ENCODE measurements at regions not wholly inside any gene's neighbourhood (a gene's known extent, or its start where the extent isn't known, plus 50 kb on each side); places are given as distances from the start of the nearest gene placed in this dataset.
"Not testable (repeated sequence)": the region's sequence is repeated elsewhere in the genome, so short reads cannot be mapped to it uniquely, and the experiment has no call there.

GRCh38 chr9:118670011-118670953, 699.0 kb downstream of the BRINP1 start:
- no peak for DNase-seq

DNA sequence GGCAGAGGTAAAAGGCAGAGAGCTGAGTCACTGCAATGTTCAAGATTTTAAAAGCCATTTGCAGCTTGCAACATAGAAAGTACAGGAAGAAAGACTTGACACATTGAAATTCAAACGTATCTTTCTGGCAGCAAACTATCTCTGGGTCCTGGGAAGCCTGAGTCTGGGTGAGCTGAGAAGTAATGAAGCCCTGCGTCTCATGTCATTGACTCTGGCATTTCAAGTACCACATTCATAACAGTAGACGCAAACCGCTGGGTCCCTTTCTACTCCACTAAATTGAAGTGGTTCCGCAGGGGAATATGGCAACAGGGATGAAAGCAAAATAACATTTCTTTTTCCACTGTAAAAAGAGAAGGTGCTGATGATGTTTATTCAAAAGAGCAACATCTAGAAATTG, 694.3 kb downstream of the BRINP1 start:
- DNase-seq: no peak

DNA sequence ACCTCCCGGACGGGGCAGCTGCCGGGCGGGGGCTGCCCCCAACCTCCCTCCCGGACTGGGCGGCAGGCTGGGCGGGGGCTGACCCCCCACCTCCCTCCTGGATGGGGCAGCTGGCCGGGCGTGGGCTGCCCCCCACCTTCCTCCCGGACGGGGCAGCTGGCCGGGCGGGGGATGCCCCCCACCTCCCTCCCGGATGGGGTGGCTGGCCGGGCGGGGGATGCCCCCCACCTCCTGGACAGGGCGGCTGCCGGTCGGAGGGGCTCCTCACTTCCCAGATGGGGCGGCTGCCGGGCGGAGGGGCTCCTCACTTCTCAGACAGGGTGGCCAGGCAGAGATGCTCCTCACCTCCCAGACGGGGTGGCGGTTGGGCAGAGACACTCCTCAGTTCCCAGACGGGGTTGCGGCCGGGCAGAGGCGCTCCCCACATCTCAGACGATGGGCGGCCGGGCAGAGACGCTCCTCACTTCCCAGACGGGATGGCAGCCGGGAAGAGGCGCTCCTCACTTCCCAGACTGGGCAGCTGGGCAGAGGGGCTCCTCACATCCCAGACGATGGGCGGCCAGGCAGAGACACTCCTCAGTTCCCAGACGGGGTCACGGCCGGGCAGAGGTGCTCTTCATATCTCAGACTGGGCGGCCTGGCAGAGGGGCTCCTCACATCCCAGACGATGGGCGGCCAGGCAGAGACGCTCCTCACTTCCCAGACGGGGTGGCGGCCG, 691.1 kb downstream of the BRINP1 start:
- not testable (repeated sequence) for DNase-seq

DNA sequence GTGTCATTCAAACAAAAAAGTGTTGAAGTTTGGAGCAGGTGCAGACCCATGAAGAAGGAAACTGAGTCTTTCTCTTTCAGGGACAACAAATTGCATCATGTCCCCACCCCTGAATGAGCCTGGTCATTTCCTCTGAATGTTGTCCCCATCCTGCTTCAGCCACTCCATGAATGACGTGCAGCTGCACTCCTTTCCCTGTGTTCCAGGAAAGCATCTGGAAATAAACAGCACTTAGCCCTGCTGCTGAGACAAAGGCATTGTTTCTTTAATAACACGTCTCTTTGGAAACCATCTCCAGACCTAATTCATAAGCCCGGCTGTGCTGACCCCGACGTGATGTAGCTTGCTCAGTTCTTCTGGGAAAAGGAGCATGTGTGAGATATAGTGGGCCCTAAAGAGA, 682.3 kb downstream of the BRINP1 start:
- no peak for DNase-seq

DNA sequence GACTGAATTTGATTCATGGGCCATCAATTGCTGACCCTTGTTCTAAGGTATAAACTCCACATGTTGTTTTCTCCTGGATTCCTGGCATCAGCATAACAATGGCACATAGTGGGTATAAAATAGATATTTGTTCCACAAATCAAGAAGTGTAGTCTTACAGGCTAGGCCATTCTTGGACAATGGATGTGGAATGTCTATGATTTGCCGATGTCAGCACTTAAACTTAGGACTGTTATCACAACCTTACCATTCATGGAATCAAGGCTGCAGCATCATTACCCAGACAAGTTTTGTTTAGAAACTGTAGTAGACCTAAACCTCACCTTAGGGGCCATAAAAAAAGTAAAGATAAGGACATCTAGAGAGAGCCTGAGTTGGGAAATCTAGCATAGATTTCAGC, 680.0 kb downstream of the BRINP1 start:
- no peak for DNase-seq

DNA sequence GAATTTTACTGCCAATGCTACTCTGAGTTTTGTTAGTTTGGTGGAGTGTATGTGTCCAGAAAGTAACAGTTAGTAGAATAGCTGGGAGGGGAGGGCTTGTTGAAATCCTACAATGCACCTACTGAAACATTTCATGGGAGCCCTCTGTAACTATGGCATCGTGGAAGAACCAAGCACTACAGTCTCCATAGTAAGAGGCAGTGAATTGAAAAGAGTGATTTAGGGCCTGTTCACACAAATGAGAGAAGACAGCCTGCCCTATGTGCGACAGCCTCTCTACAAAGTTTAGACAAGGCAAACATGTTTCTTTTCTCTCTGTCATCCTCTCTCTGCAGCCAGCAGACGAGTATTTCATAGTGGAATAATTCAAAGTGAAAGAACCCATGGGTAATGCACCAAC, 676.6 kb downstream of the BRINP1 start:
- DNase-seq: no peak

GRCh38 chr9:118693645-118694044, 675.6 kb downstream of the BRINP1 start:
- no peak for DNase-seq

DNA sequence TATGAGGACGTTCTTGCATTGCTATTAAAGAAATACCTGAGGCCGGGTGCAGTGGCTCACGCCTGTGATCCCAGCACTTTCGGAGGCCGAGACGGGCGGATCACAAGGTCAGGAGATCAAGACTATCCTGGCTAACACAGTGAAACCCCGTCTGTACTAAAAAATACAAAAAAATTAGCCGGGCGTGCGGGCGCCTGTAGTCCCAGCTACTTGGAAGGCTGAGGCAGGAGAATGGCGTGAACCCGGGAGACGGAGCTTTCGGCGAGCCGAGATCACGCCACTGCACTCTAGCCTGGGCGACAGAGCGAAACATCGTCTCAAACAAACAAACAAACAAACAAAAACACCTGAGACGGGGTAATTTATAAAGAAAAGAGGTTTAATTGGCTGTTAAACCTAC, 674.0 kb downstream of the BRINP1 start:
- DNase-seq: not testable (repeated sequence)

DNA sequence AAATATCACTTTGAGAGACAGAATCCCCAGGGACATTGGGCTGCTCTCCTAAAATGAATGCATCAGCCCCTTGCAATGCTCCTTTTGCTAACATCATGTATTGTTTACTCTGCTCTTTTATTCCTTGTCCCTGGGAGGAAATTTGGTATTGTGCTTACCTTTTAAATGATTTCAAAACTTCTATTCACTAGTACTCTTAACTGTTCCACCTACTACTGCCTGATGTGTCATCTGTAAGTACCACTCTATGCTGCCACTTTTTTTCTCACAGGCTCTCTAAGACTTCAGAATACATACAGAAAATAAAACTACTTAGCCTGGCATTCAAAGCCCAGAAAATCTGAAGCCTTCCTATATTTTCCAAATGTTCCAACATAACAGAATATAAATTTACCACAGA, 667.2 kb downstream of the BRINP1 start:
- no peak for DNase-seq

DNA sequence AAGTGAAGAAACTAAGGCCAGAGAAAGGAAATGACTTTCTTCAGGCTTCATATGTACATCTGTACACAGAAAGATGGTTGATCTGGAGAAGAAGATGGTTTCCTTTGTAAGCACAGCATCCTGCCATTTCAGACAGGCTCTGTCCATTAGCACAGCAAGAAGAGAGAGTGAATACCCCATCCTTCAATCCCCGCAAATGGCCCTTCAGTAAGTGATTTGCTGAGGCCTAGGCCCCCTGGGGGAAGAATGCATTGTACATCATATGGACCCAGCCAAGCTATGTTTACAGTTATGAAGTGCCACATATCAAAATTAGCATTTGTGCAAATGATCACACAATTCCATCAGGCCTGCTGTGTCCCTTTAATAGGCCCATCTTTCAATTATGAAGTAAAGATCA, 657.4 kb downstream of the BRINP1 start:
- DNase-seq: no peak

DNA sequence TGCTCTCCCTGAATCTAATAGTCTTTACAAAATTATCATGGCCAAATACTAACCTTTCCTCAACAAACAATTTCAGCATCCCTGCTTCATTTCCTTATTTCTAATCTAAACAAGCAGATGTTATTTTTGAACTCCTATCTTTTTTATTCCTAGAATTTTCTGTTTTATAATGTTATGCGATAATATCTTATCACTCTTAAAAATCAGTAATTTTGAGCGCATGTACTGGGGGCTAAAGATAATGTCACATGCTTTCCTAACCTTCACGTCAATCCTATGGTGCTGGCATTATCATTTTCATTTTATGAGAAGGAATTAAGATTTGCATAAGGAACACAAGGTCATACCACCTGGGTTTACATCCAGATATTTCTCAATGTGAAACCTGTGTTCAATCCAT, 648.0 kb downstream of the BRINP1 start:
- DNase-seq: no peak

GRCh38 chr9:118721923-118722322, 647.3 kb downstream of the BRINP1 start:
- no peak for DNase-seq

DNA sequence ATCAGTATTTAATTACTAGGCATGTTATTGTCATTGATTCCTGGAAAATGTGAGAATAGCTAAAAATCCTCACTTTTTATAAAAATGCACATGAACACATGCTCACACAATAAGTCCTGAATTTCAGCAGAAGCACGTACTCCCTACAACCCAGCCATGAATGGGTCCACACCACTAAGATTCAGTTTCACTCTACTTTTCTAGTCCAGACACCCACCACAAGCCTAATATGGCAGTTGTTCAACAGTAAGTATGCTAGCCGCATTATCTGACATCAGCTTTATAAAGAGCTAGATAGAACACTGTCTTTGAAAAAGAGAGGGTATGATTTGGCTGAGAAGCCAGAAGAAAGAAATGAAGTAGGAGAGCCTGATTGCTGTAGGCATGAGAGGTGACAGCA, 639.3 kb downstream of the BRINP1 start:
- DNase-seq: no peak

DNA sequence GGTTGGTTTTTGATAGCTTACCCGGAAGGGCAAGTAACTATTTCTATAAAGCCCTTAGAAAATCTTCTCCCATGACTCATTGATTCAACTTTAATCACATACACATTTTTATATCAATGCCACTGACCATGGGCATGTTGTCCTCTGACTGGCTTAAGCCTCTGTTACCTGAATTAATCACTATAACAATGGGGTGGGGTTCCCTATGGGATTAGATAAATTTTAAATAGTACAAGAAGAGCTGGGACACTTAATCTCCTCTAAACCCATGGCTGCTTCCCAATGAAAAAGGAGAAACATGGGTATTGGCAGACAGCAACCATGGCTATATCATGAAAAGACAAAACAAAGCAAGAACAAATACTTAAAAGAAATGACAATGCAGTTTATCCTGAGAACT, 636.2 kb downstream of the BRINP1 start:
- no peak for DNase-seq

DNA sequence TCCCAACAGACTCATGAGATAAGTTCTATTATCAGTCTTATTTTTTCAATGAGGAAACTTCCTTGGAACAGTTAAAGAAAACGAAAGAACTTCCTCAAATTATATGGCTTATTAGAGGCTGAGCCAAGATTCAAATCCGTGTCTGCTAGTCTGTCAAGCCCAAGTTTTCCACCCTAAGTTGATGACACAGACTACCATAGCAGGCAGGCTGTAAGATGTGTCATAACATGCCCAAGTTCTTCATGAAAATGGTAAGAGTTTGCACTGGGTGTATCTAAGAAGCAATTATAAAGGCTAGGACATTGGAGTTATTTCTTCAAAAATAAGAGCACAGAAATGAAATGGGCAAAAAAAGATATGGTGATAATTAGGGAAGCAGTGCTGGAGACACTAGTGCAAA, 634.5 kb downstream of the BRINP1 start:
- no peak for DNase-seq

DNA sequence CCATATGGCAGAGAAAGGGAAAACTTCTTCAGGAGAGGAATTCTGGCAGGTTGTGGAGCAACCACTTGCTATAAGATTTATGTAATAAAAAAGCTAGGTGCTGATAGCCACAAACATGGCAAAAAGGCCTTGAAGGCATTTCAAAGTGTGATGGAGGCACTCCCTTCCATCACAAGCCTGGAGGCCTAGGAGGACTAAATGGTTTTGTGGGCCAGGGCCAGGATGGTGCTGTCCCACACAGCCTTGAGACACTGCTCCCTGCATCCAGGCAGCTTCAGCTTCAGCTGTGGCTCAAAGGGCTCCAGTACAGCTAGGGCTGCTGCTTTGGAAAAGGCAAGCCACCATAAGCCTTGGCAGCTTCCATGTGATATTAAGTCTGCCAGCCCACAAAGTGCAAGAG, 632.8 kb downstream of the BRINP1 start:
- no peak for DNase-seq

- no peak for DNase-seq
Observed at GRCh38 chr9:118751077-118751847, 618.0 kb downstream of the BRINP1 start.

GRCh38 chr9:118751848-118752223, 617.4 kb downstream of the BRINP1 start:
- no peak for DNase-seq

DNA sequence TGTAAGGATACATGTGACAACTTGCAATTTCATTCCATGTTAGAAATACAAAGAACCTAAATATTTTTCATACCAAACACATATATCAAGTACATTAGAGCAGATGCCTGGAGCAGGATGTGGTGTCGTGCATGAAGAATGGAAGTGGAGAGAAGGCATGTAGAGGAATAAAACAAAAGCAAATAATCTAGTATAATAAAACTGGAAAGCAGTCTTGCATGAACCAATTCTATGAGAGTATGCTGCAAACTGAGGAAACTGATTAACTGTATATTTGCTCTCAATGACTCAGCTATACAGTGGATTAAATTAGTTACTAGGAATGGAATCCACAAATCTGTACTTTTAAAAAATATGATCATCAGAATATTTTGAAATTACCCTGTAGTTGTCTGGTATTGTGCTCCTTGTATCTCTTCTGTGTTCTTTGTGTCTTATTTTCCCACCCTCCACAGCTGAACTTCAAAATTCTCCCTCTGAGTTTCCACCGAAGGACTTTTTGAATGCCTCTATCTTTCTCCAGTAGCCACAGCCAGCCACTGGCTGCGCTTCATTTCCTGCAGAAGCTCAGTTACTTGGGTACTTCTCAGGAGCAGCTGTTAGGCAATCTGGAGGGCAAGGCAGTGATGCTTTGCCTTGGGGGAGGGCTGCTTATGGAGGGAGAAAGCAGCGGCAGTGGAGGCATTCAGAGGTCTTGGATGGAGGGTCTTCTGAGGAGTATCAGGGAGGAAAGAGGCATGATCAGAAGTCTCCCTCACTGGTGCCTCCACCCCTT, 608.0 kb downstream of the BRINP1 start:
- DNase-seq: no peak

DNA sequence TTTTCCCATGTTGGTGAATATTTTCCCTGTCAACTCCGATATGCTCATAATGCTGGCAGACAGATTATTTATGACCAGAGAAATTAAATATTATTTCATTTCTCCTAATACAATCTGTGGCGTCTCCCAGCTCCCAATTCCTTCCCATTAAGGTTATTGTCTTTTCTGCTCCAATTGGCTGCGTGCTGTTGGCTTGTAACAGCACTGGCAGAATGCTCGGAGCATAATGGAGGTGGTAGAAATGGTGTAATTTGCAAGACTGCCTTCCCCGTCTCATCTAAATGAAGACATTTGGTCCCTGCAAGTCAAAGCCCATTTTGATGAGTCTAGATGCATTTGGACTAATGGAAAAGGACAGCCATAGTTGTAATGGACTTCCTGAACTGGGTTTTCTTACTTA, 601.7 kb downstream of the BRINP1 start:
- no peak for DNase-seq

DNA sequence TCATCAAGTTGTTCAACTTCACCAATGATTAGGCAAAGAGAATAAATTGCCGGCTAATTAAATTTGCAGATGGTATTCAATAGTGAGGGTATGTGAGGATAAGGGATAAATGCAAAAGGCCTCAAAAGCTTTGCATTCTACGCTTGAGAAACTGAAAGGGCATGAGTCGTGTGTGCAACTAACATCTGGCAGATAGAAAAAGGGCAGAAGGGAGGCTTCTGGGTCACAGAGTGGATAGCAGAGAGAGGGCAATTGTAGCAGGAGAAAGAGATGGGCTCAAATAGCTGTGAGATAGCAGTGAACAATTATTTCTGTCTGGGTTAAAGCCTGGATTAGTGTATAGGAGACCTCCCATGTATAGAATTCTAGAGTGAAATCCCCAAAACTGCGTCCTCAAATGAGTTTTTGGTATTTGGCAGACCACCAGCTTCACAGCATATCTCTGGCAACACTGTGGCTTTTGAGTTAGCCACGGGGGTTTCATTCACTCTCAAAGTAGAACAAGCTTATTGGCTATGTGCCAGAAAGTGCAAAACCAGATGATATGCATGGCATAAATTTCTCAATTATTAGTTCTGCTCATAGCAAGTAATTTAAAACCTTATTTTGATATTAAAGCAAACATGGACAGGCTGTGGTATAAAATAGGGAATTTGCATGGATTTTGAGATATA, 586.3 kb downstream of the BRINP1 start:
- no peak for DNase-seq

DNA sequence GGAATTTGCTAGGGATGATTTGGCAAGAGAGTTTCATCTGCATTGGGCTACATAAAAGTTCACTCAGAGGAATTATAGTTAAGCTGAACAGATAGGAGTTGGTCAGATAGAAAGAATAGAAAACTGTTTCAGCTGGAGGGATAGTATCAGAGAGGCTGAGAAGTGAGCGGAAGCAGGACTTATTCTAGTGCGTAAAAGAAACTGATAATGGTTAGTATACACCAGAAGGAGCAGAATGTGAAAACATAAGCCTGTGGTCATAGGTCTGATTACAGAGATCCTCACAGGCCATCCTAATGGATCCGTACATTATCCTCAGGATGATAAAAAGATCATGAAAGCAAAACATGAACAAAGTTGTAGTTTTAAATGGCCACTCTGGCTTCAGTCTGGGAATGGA, 585.2 kb downstream of the BRINP1 start:
- DNase-seq: no peak

All from midbrain (tissue), 1 donor.